OCI-LY7 (cell line): ENCODE measurements at regions not wholly inside any gene's neighbourhood (a gene's known extent, or its start where the extent isn't known, plus 50 kb on each side); places are given as distances from the start of the nearest gene placed in this dataset.

Experiments
- BruUV-seq: library from RNA; stranded (reverse); fragments of 400-500 nt; replicated peaks from 2 replicates; lab custom pipeline; 2021; lab: Mats Ljungman, UMichigan
- CTCF ChIA-PET: fragments of 300-600 bp; sonication (Branson Sonifier 250); formaldehyde crosslinking; loops from one replicate; lab custom pipeline; 2022; ENCODE audit warnings: antibody characterized with exemption; ENCODE audit not compliant: unreplicated experiment; lab: Charles Lee
- POLR2A ChIA-PET: fragments of 300-600 bp; sonication (Branson Sonifier 250); formaldehyde crosslinking; loops from one replicate; lab custom pipeline; 2022; ENCODE audit warnings: antibody characterized with exemption; lab: Charles Lee
- DNase-seq: peaks from one replicate; pipeline ENCODE4 v3.0.0-alpha.2; 2015; ENCODE audit warnings: low spot score
- H2AFZ ChIP-seq: fragments of 200-600 bp; sonication (generic), shearing (Covaris generic); 2 replicates; pipeline ENCODE4 v1.6.1; 2014; ENCODE audit warnings: mild to moderate bottlenecking, antibody characterized with exemption, low read length, moderate library complexity
- H3K27ac ChIP-seq: fragments of 200-600 bp; sonication (generic); 2 replicates; pipeline ENCODE4 v1.5.1; 2014; ENCODE audit warnings: mixed run types, low read depth, mild to moderate bottlenecking, moderate library complexity, low read length, inconsistent platforms; ENCODE audit not compliant: poor library complexity, severe bottlenecking
- H3K36me3 ChIP-seq: fragments of 200-600 bp; sonication (generic); 2 replicates; pipeline ENCODE4 v1.6.1; 2014; ENCODE audit warnings: mild to moderate bottlenecking, antibody characterized with exemption, low read length, moderate library complexity, mixed read lengths; ENCODE audit not compliant: insufficient read depth
- H3K4me1 ChIP-seq: fragments of 200-600 bp; sonication (generic); 2 replicates; pipeline ENCODE4 v1.5.1; 2014; ENCODE audit warnings: mild to moderate bottlenecking, low read length; ENCODE audit not compliant: insufficient read depth, poor library complexity, severe bottlenecking
- H3K4me2 ChIP-seq: fragments of 200-600 bp; sonication (generic); 2 replicates; pipeline ENCODE4 v1.6.1; 2014; ENCODE audit warnings: mild to moderate bottlenecking, low read length
- H3K4me3 ChIP-seq: fragments of 200-600 bp; sonication (generic); 2 replicates; pipeline ENCODE4 v1.5.1; 2014; ENCODE audit warnings: mild to moderate bottlenecking, low read depth, low read length; ENCODE audit not compliant: poor library complexity, severe bottlenecking
- H3K79me2 ChIP-seq: fragments of 200-600 bp; sonication (generic); 2 replicates; pipeline ENCODE4 v1.6.1; 2016; ENCODE audit warnings: low read depth, mild to moderate bottlenecking, low read length, moderate library complexity, mixed read lengths; ENCODE audit not compliant: insufficient read depth
- H3K9me2 ChIP-seq: fragments of 200-600 bp; sonication (generic); 2 replicates; pipeline ENCODE4 v1.6.1; 2016; ENCODE audit warnings: mild to moderate bottlenecking, low read length, mixed read lengths; ENCODE audit not compliant: insufficient read depth
- H3K9me3 ChIP-seq: fragments of 200-600 bp; sonication (generic); 2 replicates; pipeline ENCODE4 v1.6.1; 2014; ENCODE audit warnings: mild to moderate bottlenecking, mixed run types, low read length, mixed read lengths
- H4K20me1 ChIP-seq: fragments of 200-600 bp; sonication (generic); 2 replicates; pipeline ENCODE4 v1.6.1; 2014; ENCODE audit warnings: mild to moderate bottlenecking, antibody characterized with exemption, low read length, moderate library complexity, mixed read lengths; ENCODE audit not compliant: insufficient read depth
- EZH2phosphoT487 ChIP-seq: fragments of 200-600 bp; sonication (generic); IDR thresholded peaks from 2 replicates; pipeline ENCODE4 v1.6.1; 2018; ENCODE audit warnings: low read depth, borderline replicate concordance, mild to moderate bottlenecking, mixed run types, antibody characterized with exemption, low read length, moderate library complexity, mixed read lengths
- intact Hi-C: fragments of 100-400 bp; cut with micrococcal nuclease; formaldehyde crosslinking; loops from one replicate; pipeline ENCODE4 v1.10.0; 2022; ENCODE audit not compliant: unreplicated experiment
- TF ChIP-seq, protein P1 (sequence below): fragments of 200-600 bp; sonication (generic); conservative IDR thresholded peaks from 2 replicates; pipeline ENCODE4 v1.5.1; 2014; ENCODE audit warnings: mild to moderate bottlenecking, antibody characterized with exemption, low read length, moderate library complexity, mixed read lengths

DNA sequence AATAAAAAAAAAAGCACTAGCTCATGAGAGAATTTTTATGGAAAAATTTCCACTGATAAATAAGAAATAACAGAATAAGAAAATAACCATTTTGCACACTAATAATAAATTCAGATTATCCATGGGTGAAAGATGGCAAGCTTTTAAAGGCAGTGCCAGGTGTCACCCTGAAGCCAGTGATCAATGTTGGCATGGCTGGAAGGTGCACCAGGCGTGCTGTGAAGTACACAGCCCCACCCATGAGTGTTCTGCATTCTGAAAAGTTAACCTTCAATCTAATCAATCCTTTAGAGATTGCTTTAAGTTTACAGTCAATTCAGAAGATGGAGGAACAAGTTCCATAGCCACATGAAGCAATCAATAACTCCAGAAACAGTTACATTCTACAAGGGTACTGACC, 284.4 kb downstream of the C6orf118 start:
- no peak overlapping the region for H3K4me2 ChIP-seq
- no TSS peak for BruUV-seq
- no peak overlapping the region for H3K27ac ChIP-seq
- H3K36me3 ChIP-seq: no peaks in the 10 kb centered on the region
- CTCF ChIA-PET: no interaction called here
- H4K20me1 ChIP-seq: no peaks in the 10 kb centered on the region
- H3K9me2 ChIP-seq: no peaks in the 10 kb centered on the region
- POLR2A ChIA-PET: no interaction called here
- intact Hi-C loops: no loop called here
- H3K9me3 ChIP-seq: no peaks in the 10 kb centered on the region
- TF ChIP-seq, protein P1, sequence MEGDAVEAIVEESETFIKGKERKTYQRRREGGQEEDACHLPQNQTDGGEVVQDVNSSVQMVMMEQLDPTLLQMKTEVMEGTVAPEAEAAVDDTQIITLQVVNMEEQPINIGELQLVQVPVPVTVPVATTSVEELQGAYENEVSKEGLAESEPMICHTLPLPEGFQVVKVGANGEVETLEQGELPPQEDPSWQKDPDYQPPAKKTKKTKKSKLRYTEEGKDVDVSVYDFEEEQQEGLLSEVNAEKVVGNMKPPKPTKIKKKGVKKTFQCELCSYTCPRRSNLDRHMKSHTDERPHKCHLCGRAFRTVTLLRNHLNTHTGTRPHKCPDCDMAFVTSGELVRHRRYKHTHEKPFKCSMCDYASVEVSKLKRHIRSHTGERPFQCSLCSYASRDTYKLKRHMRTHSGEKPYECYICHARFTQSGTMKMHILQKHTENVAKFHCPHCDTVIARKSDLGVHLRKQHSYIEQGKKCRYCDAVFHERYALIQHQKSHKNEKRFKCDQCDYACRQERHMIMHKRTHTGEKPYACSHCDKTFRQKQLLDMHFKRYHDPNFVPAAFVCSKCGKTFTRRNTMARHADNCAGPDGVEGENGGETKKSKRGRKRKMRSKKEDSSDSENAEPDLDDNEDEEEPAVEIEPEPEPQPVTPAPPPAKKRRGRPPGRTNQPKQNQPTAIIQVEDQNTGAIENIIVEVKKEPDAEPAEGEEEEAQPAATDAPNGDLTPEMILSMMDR: no peak
- TF ChIP-seq EZH2phosphoT487: no peak
- no peaks in the 10 kb centered on the region for H3K79me2 ChIP-seq
- H3K4me3 ChIP-seq: no peak overlapping the region
- no peak overlapping the region for H2AFZ ChIP-seq
- H3K4me1 ChIP-seq: no peaks in the 10 kb centered on the region
- DNase-seq: no peak

DNA sequence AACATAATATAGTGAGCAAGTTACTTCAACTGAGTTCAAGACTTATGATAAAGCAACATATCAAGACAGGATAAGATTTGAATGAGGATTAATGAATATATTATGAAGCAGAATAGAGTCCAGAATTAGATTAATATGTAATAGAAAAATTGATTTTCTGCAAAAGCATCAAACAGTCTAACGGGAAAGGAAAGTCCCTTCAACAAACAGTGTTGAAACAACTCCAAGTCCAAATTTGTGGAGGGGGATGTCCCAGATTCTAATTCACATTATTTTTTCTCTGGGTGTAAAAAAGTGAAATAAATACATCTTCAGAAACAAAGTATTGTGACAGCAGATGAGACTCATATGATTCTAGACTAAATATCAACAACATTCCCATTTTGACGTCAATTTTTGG, 289.7 kb downstream of the C6orf118 start:
- Histone ChIP-seq H3K4me2 (no peak overlapping the region), H3K4me3 (no peak overlapping the region), H3K36me3 (no peaks in the 10 kb centered on the region), H3K9me2 (no peaks in the 10 kb centered on the region), H2AFZ (no peak overlapping the region), H3K79me2 (no peaks in the 10 kb centered on the region), H4K20me1 (no peaks in the 10 kb centered on the region), H3K4me1 (no peaks in the 10 kb centered on the region), H3K27ac (no peak overlapping the region), H3K9me3 (no peaks in the 10 kb centered on the region)
- BruUV-seq: no TSS peak
- ChIA-PET POLR2A (no interaction called here), CTCF (no interaction called here)
- no peak for TF ChIP-seq EZH2phosphoT487
- TF ChIP-seq, protein P1: no peak
- intact Hi-C loops: no loop called here
- DNase-seq: no peak

DNA sequence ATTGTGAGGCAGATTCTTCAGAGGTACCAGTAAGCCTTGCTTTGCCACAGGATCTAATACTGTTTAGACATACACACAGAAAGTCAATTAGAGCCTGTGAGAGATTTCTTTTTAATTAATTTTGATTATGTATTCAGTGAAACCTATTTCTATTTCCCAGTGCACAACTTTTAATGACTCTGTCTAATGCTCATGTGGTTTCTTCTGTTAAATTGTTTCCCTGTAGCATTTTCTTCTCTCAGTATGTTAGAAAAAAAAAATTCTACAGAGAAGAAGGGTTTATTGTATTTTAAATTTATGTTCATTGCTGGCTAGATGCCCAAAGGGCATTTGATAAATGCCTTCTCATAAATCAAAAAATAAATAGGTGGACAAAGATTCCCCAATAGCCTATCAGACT, 293.7 kb downstream of the C6orf118 start:
- H3K36me3 ChIP-seq: no peaks in the 10 kb centered on the region
- no TSS peak for BruUV-seq
- intact Hi-C loops: no loop called here
- ChIA-PET POLR2A (no interaction called here), CTCF (no interaction called here)
- H4K20me1 ChIP-seq: no peaks in the 10 kb centered on the region
- no peak for DNase-seq
- no peaks in the 10 kb centered on the region for H3K4me1 ChIP-seq
- TF ChIP-seq, protein P1: no peak
- TF ChIP-seq EZH2phosphoT487: no peak
- no peaks in the 10 kb centered on the region for H3K9me3 ChIP-seq
- H2AFZ ChIP-seq: no peak overlapping the region
- H3K9me2 ChIP-seq: no peaks in the 10 kb centered on the region
- no peaks in the 10 kb centered on the region for H3K79me2 ChIP-seq
- H3K27ac ChIP-seq: no peak overlapping the region
- H3K4me2 ChIP-seq: no peak overlapping the region
- H3K4me3 ChIP-seq: no peak overlapping the region
